Mucosa of gallbladder (tissue), 1 donor: ENCODE measurements at regions not wholly inside any gene's neighbourhood (a gene's known extent, or its start where the extent isn't known, plus 50 kb on each side); places are given as distances from the start of the nearest gene placed in this dataset.

Source experiments
- DNase-seq: peaks from one replicate; pipeline ENCODE4 v3.0.0-alpha.2; 2020; ENCODE audit warnings: low spot score
- donor health status: DM: no; HTN: no; CAD: no.

GRCh38 chr5:97600486-97600885 lies 417.4 kb upstream of the RIOK2 start:
- DNase-seq: no peak

GRCh38 chr5:97601651-97602050 lies 418.6 kb upstream of the RIOK2 start:
- DNase-seq: no peak

GRCh38 chr5:97606531-97606930 lies 423.5 kb upstream of the RIOK2 start:
- DNase-seq: no peak

GRCh38 chr5:97608501-97608900 lies 425.5 kb upstream of the RIOK2 start:
- no peak for DNase-seq

GRCh38 chr5:97618721-97619120 lies 435.7 kb upstream of the RIOK2 start:
- DNase-seq: no peak

- no peak for DNase-seq
Measured at GRCh38 chr5:97623441-97623840, 440.4 kb upstream of the RIOK2 start.

GRCh38 chr5:97624886-97625285 lies 441.8 kb upstream of the RIOK2 start:
- no peak for DNase-seq

- DNase-seq: no peak
Measured at GRCh38 chr5:97627272-97627671, 444.2 kb upstream of the RIOK2 start.

GRCh38 chr5:97628031-97628430 lies 445.0 kb upstream of the RIOK2 start:
- no peak for DNase-seq

GRCh38 chr5:97628807-97629206 lies 445.8 kb upstream of the RIOK2 start:
- DNase-seq: no peak

- DNase-seq: peak; percentile 11
Measured at GRCh38 chr5:97629276-97629675, 446.2 kb upstream of the RIOK2 start.

GRCh38 chr5:97635553-97635952 lies 452.5 kb upstream of the RIOK2 start:
- no peak for DNase-seq

- DNase-seq: no peak
Measured at GRCh38 chr5:97636766-97637165, 453.7 kb upstream of the RIOK2 start.

GRCh38 chr5:97641081-97641480 lies 458.0 kb upstream of the RIOK2 start:
- no peak for DNase-seq

- no peak for DNase-seq
Measured at GRCh38 chr5:97644206-97644605, 461.2 kb upstream of the RIOK2 start.

- DNase-seq: no peak
Measured at GRCh38 chr5:97644896-97645295, 461.8 kb upstream of the RIOK2 start.

GRCh38 chr5:97657239-97657638 lies 474.2 kb upstream of the RIOK2 start:
- DNase-seq: no peak

- DNase-seq: no peak
Measured at GRCh38 chr5:97658116-97658900, 475.3 kb upstream of the RIOK2 start.

- DNase-seq: no peak
Measured at GRCh38 chr5:97666783-97667182, 483.7 kb upstream of the RIOK2 start.

GRCh38 chr5:97670447-97670846 lies 487.4 kb upstream of the RIOK2 start:
- DNase-seq: no peak

- no peak for DNase-seq
Measured at GRCh38 chr5:97676608-97677007, 493.6 kb upstream of the RIOK2 start.

- DNase-seq: no peak
Measured at GRCh38 chr5:97694091-97694490, 511.0 kb upstream of the RIOK2 start.

GRCh38 chr5:97714424-97714823 lies 531.4 kb upstream of the RIOK2 start:
- no peak for DNase-seq

GRCh38 chr5:97726106-97726505 lies 543.1 kb upstream of the RIOK2 start:
- DNase-seq: no peak
